Ramos (cell line): ENCODE measurements at regions not wholly inside any gene's neighbourhood (a gene's known extent, or its start where the extent isn't known, plus 50 kb on each side); places are given as distances from the start of the nearest gene placed in this dataset.
"Not testable (repeated sequence)": the region's sequence is repeated elsewhere in the genome, so short reads cannot be mapped to it uniquely, and the experiment has no call there.

ENCODE experiments used
- in situ Hi-C: fragments of 300-500 bp; cut with MboI; formaldehyde crosslinking; loops from one replicate; pipeline ENCODE4 v1.14.3; 2022; ENCODE audit warnings: low sequenced_read_pairs; ENCODE audit not compliant: unreplicated experiment

GRCh38 chr7:81036057-81036456 is 117.2 kb upstream of the SEMA3C start:
- in situ Hi-C loops, result no loop called here

- in situ Hi-C loops, result no loop called here
Measured at GRCh38 chr7:81031996-81032395, 113.1 kb upstream of the SEMA3C start.

DNA sequence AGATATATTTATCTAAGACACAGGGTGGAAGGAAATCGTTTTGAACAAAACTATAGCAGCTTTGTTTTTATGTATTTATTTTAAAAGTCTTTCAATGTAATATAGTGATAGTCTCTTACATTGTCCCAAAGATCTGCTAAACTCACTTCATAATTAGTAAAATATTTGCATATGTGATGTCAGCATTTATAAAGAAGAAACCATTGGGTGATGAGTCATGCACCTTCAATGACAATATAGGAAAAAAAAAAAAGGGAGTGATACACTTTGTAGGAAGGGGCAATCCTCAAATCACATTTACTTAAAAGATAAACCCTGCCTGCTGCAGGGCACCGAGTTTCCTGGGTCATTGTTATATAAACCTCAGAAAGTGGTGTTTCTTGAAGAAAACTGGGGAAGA is 112.4 kb upstream of the SEMA3C start:
- in situ Hi-C loops, result no loop called here

DNA sequence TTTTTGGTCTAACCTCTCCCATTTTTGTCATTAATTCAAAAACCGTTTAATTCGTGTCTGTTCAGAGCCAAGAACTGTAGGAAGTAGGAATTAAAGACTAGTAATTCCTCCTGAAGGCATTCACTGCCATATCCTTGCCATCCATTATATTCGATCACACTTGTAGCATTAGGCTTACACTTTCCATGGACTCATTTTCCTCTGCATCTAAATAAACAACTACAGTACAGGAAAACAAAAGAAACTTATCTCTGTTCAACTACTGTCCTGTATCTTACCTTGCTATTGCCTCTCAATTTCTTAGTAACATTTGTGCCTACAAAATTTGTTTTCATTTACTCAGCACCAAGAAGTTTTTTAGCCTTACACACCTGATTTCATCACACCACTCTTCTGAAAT is 111.6 kb upstream of the SEMA3C start:
- in situ Hi-C loops, result no loop called here

DNA sequence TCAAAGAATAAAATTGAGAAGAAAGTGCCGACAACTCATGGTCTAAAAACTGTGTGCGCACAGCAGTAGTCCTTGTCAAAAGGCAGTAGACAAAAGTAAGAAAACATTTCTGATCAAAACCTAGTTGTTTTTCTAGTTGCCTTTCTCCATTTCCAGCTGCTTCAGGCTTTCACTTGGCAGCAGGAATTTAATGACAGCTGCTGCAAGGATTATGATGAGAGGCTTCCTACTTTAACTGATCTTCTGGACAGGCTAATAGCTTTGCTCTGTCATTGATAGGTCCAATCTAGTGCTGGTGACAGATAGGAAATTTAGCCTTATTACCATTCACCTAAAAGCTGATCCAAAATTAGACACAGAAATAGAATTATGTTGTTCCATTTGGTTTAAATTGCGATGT is 110.7 kb upstream of the SEMA3C start:
- in situ Hi-C loops, result no loop called here

DNA sequence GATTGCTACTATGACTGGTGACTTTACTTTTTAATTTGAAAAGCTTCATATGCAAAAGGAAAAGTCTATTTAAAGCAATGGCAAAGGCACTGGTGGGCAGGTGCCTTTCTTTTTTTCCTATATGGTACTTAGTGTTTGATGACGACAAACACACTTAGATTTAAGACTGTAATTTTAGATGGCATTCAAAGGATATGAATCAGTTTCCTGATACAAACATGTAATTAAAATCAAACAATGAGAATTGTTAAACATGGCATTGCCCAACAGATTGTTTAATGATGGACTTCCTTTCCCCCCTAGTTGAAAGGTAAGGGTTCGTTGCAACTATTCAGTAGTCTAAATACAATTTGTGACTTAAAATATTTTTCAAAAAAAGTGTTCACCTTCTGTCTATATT is 106.5 kb upstream of the SEMA3C start:
- in situ Hi-C loops, result no loop called here

DNA sequence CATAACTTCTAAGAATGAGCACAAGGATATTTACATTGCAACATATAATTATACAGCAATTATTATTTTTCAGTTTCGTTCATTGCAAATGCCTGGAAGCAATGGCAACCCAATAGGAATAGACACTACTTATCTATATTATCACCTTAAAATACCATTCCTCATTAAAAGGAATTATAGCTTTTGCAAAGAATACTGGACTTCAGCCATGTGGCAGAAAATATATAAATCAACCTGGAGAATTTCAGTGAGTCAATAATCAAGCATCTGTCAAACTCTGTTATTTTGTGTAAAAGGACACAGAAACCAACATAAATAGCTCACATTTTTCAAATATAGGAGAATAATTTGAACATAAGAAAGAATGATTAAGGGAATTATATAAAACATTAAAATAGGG is 96.1 kb upstream of the SEMA3C start:
- in situ Hi-C loops, result no loop called here

DNA sequence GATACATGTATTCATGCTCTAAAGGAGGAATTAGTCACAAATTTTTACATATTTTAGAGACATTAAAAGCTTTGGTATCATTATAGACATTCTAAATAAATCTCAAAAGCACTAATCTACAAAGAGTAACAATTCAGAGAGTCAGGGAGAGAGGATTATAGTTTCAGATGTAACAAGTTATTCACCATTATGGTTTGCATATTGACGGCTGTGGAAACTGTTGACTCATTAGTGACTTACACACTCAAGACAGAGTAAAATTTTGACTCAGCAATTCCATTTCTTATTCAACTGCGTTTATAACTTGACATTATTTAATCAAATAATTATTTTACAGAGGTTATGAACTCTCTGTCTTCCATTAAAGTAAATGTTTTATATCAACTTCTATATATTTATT is 95.4 kb upstream of the SEMA3C start:
- in situ Hi-C loops, result no loop called here

DNA sequence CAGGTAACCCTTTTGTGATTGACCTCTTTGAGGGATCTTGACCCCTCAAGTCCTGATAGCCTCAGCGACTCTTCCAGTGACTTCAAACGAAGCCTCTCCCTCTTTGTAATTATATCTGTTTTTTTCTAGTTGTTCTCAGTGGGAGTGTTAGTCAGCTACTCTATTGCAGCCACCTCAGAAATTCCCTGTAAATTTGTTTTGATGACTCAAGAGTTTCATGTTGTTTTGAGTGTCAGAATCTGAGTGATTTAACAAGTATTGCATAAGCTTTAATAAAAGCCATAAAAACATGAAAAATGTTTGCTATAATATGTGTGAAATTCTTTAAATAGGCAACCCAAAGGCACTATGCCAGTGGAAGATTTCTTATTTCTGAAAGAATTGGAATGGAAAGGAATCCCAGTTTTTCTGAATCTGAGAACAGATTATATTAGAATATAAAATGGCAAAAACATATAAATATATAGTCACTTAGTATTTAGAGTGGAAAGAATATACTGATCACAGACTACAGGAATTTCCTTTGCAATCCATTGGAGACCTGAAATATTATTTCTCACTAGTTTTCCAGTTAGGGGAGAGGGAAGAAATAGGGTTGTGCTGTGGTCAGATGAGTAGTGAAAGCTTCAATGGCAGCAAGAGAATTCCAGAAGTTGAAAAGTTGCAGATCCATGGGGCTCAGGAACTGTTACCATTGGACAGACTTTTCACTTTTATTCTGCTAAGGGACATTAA is 94.4 kb upstream of the SEMA3C start:
- in situ Hi-C loops, result no loop called here

DNA sequence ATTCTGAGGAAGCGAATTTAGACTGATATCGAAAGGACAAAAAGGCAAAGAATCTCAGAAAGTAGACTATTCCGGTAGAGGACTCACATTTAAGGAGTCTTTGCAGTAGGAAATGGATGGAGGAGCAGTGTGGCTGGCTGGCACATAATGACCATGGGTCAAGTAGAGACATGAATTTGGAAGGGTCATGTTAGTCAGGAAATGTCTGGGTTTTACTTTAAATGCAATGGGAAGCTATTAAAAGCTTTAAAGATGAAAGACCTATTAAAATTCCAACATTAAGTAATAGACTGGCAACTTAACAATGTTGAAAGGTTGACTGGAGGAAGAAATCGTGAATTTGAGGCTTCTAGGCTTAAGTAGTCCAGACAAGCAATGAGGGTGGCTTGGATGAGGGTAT is 90.0 kb upstream of the SEMA3C start:
- in situ Hi-C loops, result no loop called here

DNA sequence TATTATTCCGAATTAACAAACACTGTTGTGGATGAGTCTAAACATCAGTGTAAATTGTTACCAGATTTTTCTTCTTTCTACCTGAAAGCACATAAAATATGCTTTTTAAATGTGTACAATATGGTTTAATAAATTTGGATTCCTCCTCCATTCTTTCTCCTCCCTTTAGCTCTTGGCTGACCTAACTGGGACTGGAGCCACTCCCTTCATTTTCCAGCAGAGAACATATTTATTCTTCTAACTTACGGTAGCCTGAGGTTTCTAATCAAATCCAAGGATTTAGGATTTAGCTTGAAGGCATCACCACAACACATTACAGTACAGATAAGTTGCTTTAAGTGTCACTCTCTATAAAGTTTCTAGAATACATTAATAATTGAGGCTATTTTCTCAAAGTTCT is 88.2 kb upstream of the SEMA3C start:
- in situ Hi-C loops, result no loop called here

GRCh38 chr7:81005254-81005653 is 86.4 kb upstream of the SEMA3C start:
- in situ Hi-C loops, result no loop called here

- in situ Hi-C loops, result no loop called here
Measured at GRCh38 chr7:81004098-81004497, 85.2 kb upstream of the SEMA3C start.

DNA sequence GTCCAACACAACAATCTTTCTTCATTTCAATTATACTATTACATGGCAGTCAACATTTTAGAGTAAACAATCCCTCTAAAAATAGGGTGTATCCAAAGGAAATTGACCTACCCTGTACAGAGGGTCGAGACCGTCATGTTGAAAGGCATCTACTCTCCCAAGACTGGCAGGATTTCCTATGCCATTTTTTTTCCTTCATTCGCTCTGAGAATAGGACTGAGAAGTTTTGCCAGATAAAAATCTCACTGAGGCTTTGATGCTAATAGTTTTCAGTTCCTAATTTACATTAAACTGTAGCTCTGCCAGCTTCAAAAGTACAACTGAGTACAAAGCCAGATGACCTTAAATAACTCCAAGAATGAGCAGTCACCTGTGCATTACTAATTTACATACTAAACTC is 84.5 kb upstream of the SEMA3C start:
- in situ Hi-C loops, result no loop called here

DNA sequence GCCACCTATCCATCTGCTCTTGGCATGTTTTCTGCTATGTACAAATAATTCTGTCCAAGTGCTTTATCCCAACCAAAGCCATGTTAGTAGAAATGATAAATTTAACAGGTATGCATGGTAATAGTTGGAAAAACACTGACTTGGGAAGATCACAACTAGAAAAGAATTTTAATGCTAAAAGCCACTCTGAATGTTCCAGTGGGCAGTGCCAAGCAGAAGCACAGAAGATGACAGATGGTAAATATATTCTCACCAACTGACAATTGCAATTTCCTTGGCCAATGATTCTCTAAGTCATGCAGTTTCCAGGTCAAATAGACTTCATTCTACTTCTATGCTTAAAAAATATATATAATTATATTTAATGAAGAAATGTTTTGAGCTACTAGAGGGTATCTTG is 83.6 kb upstream of the SEMA3C start:
- in situ Hi-C loops, result no loop called here

- in situ Hi-C loops, result no loop called here
Measured at GRCh38 chr7:80999771-81000170, 80.9 kb upstream of the SEMA3C start.

DNA sequence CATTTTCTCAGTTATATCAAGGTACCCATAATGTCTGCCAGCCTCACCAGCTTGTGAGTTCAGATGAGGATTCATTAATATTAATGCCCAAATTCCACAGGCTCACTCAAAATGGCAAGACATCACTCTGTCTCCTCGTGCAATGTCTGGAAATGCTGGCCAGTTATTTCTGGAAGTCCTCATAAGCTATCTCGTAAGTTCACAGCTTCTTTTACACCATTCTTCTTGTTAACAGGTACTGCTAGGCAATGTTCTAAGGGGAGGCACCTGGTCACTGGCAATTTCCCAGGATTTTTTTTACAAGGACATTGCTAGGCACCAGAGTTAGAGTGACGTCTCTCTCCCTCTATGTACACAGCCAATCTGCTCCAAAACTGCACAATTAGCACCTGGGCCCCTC is 80.2 kb upstream of the SEMA3C start:
- in situ Hi-C loops, result no loop called here

DNA sequence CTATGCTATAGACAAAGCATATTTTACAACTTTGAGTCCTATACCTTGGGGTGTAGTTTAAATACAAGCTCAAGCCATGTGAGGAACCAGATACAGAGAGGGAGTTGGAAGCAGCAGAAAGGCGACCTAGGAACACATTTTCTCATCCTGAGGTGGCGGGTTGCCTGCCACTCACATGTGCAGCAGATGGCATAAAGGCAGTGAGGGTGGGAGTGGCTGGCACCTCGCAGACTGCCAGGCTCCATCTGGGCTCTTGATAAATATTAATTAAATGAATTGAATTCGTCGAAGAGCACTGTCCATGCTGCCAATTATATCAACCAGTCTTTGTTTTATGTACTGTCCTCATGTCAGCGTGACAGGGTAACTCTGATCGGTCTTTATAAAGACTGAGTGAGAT is 79.0 kb upstream of the SEMA3C start:
- in situ Hi-C loops, result no loop called here

GRCh38 chr7:80996236-80996635 is 77.4 kb upstream of the SEMA3C start:
- in situ Hi-C loops, result not testable (repeated sequence)

- in situ Hi-C loops, result no loop called here
Measured at GRCh38 chr7:80991654-80992053, 72.8 kb upstream of the SEMA3C start.

DNA sequence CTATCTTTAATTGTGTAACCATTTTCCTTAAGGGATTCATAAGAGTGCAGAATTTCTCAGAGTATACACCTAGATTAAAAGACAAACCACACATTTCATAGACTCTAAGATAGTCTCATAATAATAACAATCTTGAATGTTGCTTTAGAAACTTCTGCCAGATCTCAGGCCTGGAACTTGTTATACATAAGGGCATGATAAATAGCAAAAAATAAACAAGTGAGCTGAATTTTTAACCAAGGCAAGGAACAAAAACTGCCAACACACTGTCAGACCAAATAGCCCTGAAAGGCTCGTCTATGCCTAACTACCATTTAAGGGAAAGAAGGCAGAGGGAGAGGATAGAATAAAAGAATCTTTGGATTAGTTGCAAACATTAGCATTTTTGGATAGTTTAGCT is 65.8 kb upstream of the SEMA3C start:
- in situ Hi-C loops, result no loop called here

DNA sequence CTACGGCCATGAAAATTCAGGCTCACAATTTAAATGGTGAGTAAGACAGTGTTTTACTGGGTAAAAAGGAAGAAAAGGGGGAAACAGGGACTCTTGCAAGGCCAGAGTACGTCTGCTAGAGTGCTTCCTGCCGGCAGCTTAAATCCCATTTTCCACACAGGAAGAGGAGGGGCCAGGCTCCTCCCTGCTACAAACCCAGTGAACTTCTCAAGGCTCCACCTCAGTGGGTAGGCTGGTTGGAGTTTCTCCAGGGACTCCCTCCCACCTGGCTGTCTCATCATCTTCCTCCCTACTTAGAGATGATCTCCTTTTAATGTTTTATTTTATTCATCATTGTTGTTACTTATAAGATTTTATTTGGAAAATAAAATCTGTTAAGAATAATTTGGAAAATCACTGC is 62.6 kb upstream of the SEMA3C start:
- in situ Hi-C loops, result no loop called here

GRCh38 chr7:80977751-80978150 is 58.9 kb upstream of the SEMA3C start:
- in situ Hi-C loops, result no loop called here
